ENCODE measurements at regions not wholly inside any gene's neighbourhood (a gene's known extent, or its start where the extent isn't known, plus 50 kb on each side); places are given as distances from the start of the nearest gene placed in this dataset.
A peak's percentile ranks its signal among the peaks of the same experiment; 100 is the strongest.
"Not testable (repeated sequence)": the region's sequence is repeated elsewhere in the genome, so short reads cannot be mapped to it uniquely, and the experiment has no call there.

GRCh38 chr2:8332646-8333045 lies 349.2 kb upstream of the ID2 start:
- H3K4me3 Mint-ChIP-seq: no peak overlapping the region
- peaks cover 32% of the 10 kb centered on the region for H3K4me1 Mint-ChIP-seq (ENCODE audit: low read depth)
- no peak overlapping the region for H3K27ac Mint-ChIP-seq
- H3K9me3 Mint-ChIP-seq: no peaks in the 10 kb centered on the region
- intact Hi-C loops (cut with micrococcal nuclease): loop anchor here (10.0 kb wide), 1 partner anchor 152 kb away; no protein-coding TSS in a partner anchor
- no peak for DNase-seq (ENCODE audit: low spot score)
- H3K27me3 Mint-ChIP-seq (ENCODE audit: insufficient read depth): peaks cover 6% of the 10 kb centered on the region
- peaks cover 8% of the 10 kb centered on the region for H3K36me3 Mint-ChIP-seq (ENCODE audit: low read depth)

- no peak overlapping the region for H3K4me3 Mint-ChIP-seq
- peaks cover 31% of the 10 kb centered on the region for H3K4me1 Mint-ChIP-seq (ENCODE audit: low read depth)
- peaks cover 10% of the 10 kb centered on the region for H3K36me3 Mint-ChIP-seq (ENCODE audit: low read depth)
- peaks cover 6% of the 10 kb centered on the region for H3K27me3 Mint-ChIP-seq (ENCODE audit: insufficient read depth)
- H3K9me3 Mint-ChIP-seq: no peaks in the 10 kb centered on the region
- no peak overlapping the region for H3K27ac Mint-ChIP-seq
- DNase-seq (ENCODE audit: low spot score): no peak
- intact Hi-C loops (cut with micrococcal nuclease): loop anchor here (10.0 kb wide), 1 partner anchor 151 kb away; no protein-coding TSS in a partner anchor
Observed at GRCh38 chr2:8333177-8333831, 348.6 kb upstream of the ID2 start.

- intact Hi-C loops (cut with micrococcal nuclease): loop anchor here (10.0 kb wide), 1 partner anchor 151 kb away; no protein-coding TSS in a partner anchor
- not testable (repeated sequence) for H3K36me3 Mint-ChIP-seq (ENCODE audit: low read depth); H3K27ac Mint-ChIP-seq; H3K27me3 Mint-ChIP-seq (ENCODE audit: insufficient read depth); H3K4me3 Mint-ChIP-seq; H3K9me3 Mint-ChIP-seq; DNase-seq (ENCODE audit: low spot score)
- H3K4me1 Mint-ChIP-seq (ENCODE audit: low read depth): peaks cover 26% of the 10 kb centered on the region
Observed at GRCh38 chr2:8333832-8334187, 348.0 kb upstream of the ID2 start.

GRCh38 chr2:8334866-8335325 lies 347.0 kb upstream of the ID2 start:
- intact Hi-C loops (cut with micrococcal nuclease): loop anchor here (10.0 kb wide), 1 partner anchor 150 kb away; no protein-coding TSS in a partner anchor
- DNase-seq (ENCODE audit: low spot score): no peak
- Mint-ChIP-seq H3K9me3 (no peaks in the 10 kb centered on the region), H3K27me3 (ENCODE audit: insufficient read depth) (peaks cover 6% of the 10 kb centered on the region), H3K4me1 (ENCODE audit: low read depth) (peaks cover 15% of the 10 kb centered on the region), H3K36me3 (ENCODE audit: low read depth) (peaks cover 7% of the 10 kb centered on the region), H3K4me3 (no peak overlapping the region), H3K27ac (no peak overlapping the region)

- Mint-ChIP-seq H3K4me1 (ENCODE audit: low read depth) (peaks cover 15% of the 10 kb centered on the region), H3K27me3 (ENCODE audit: insufficient read depth) (peaks cover 6% of the 10 kb centered on the region), H3K27ac (no peak overlapping the region), H3K9me3 (peaks cover under 1% of the 10 kb centered on the region), H3K36me3 (ENCODE audit: low read depth) (peaks cover 7% of the 10 kb centered on the region), H3K4me3 (no peak overlapping the region)
- no peak for DNase-seq (ENCODE audit: low spot score)
- intact Hi-C loops (cut with micrococcal nuclease): loop anchor here (2.0 to 10.0 kb wide), 2 partner anchors 41 to 149 kb away; no protein-coding TSS in a partner anchor
Observed at GRCh38 chr2:8335801-8336200, 346.1 kb upstream of the ID2 start.

GRCh38 chr2:8337321-8337720 lies 344.5 kb upstream of the ID2 start:
- Mint-ChIP-seq H3K4me3 (peak overlapping the region; percentile 51), H3K9me3 (peaks cover 10% of the 10 kb centered on the region), H3K4me1 (ENCODE audit: low read depth) (peaks cover 15% of the 10 kb centered on the region), H3K27me3 (ENCODE audit: insufficient read depth) (peaks cover 3% of the 10 kb centered on the region), H3K27ac (peak overlapping the region; percentile 70), H3K36me3 (ENCODE audit: low read depth) (peaks cover 9% of the 10 kb centered on the region)
- intact Hi-C loops (cut with micrococcal nuclease): loop anchor here (1.0 to 10.0 kb wide), 7 partner anchors 27 to 206 kb away; no protein-coding TSS in a partner anchor
- peak; percentile 21 for DNase-seq (ENCODE audit: low spot score)

GRCh38 chr2:8342407-8342806 lies 339.4 kb upstream of the ID2 start:
- DNase-seq (ENCODE audit: low spot score): no peak
- Mint-ChIP-seq H3K4me3 (no peak overlapping the region), H3K9me3 (peaks cover 10% of the 10 kb centered on the region), H3K36me3 (ENCODE audit: low read depth) (peaks cover 6% of the 10 kb centered on the region), H3K27ac (no peak overlapping the region), H3K27me3 (ENCODE audit: insufficient read depth) (peaks cover 2% of the 10 kb centered on the region), H3K4me1 (ENCODE audit: low read depth) (peaks cover 30% of the 10 kb centered on the region)
- intact Hi-C loops (cut with micrococcal nuclease): no loop called here

- intact Hi-C loops (cut with micrococcal nuclease): no loop called here
- DNase-seq (ENCODE audit: low spot score): no peak
- Mint-ChIP-seq H3K27me3 (ENCODE audit: insufficient read depth) (peaks cover 2% of the 10 kb centered on the region), H3K4me1 (ENCODE audit: low read depth) (peaks cover 24% of the 10 kb centered on the region), H3K36me3 (ENCODE audit: low read depth) (peaks cover 2% of the 10 kb centered on the region), H3K27ac (no peak overlapping the region), H3K4me3 (no peak overlapping the region), H3K9me3 (peaks cover 10% of the 10 kb centered on the region)
Observed at GRCh38 chr2:8343031-8343430, 338.8 kb upstream of the ID2 start.

- Mint-ChIP-seq H3K9me3 (peaks cover 10% of the 10 kb centered on the region), H3K36me3 (ENCODE audit: low read depth) (peaks cover 2% of the 10 kb centered on the region), H3K27ac (no peak overlapping the region), H3K4me1 (ENCODE audit: low read depth) (peaks cover 23% of the 10 kb centered on the region), H3K27me3 (ENCODE audit: insufficient read depth) (peaks cover 2% of the 10 kb centered on the region), H3K4me3 (no peak overlapping the region)
- DNase-seq (ENCODE audit: low spot score): no peak
- intact Hi-C loops (cut with micrococcal nuclease): no loop called here
Observed at GRCh38 chr2:8344144-8345097, 337.4 kb upstream of the ID2 start.

GRCh38 chr2:8345200-8345599 lies 336.7 kb upstream of the ID2 start:
- peaks cover 23% of the 10 kb centered on the region for H3K4me1 Mint-ChIP-seq (ENCODE audit: low read depth)
- DNase-seq (ENCODE audit: low spot score): no peak
- H3K9me3 Mint-ChIP-seq: peaks cover 10% of the 10 kb centered on the region
- H3K36me3 Mint-ChIP-seq (ENCODE audit: low read depth): peaks cover 2% of the 10 kb centered on the region
- intact Hi-C loops (cut with micrococcal nuclease): no loop called here
- H3K4me3 Mint-ChIP-seq: no peak overlapping the region
- H3K27ac Mint-ChIP-seq: no peak overlapping the region
- peaks cover 2% of the 10 kb centered on the region for H3K27me3 Mint-ChIP-seq (ENCODE audit: insufficient read depth)

GRCh38 chr2:8346208-8346607 lies 335.6 kb upstream of the ID2 start:
- Mint-ChIP-seq H3K36me3 (ENCODE audit: low read depth) (no peaks in the 10 kb centered on the region), H3K4me3 (no peak overlapping the region), H3K9me3 (peaks cover 7% of the 10 kb centered on the region), H3K27me3 (ENCODE audit: insufficient read depth) (peaks cover 2% of the 10 kb centered on the region), H3K27ac (no peak overlapping the region), H3K4me1 (ENCODE audit: low read depth) (peaks cover 23% of the 10 kb centered on the region)
- intact Hi-C loops (cut with micrococcal nuclease): no loop called here
- DNase-seq (ENCODE audit: low spot score): no peak

- H3K9me3 Mint-ChIP-seq: peaks cover under 1% of the 10 kb centered on the region
- no peaks in the 10 kb centered on the region for H3K36me3 Mint-ChIP-seq (ENCODE audit: low read depth)
- H3K4me1 Mint-ChIP-seq (ENCODE audit: low read depth): peaks cover 23% of the 10 kb centered on the region
- H3K4me3 Mint-ChIP-seq: no peak overlapping the region
- peaks cover 2% of the 10 kb centered on the region for H3K27me3 Mint-ChIP-seq (ENCODE audit: insufficient read depth)
- H3K27ac Mint-ChIP-seq: no peak overlapping the region
- DNase-seq (ENCODE audit: low spot score): no peak
- intact Hi-C loops (cut with micrococcal nuclease): no loop called here
Observed at GRCh38 chr2:8346706-8347430, 335.0 kb upstream of the ID2 start.

All from activated T-helper 1 cell treated with anti-CD3 and anti-CD28 coated beads, Interleukin-12 subunit alpha, Interleukin-12 subunit beta, Interleukin-2, Interleukin-4 antibody, amounts not matched to agents 30 ng/mL and 10 ng/mL and 1 ng/mL, durations not matched to agents 14 hours and 24 hours and 36 hours (primary cell).